ENCODE measurements at regions not wholly inside any gene's neighbourhood (a gene's known extent, or its start where the extent isn't known, plus 50 kb on each side); places are given as distances from the start of the nearest gene placed in this dataset.

GRCh38 chr15:96553451-96553850 is 223.0 kb downstream of the NR2F2 start:
- Histone ChIP-seq H3K4me3 (ENCODE audit: low read depth, low read length) (no peak overlapping the region), H3K9me3 (ENCODE audit: control insufficient read depth, insufficient read depth, low read depth, low read length) (no peaks in the 10 kb centered on the region), H3K27ac (ENCODE audit: extremely low read depth, low read depth, low read length) (no peak overlapping the region), H3K4me1 (ENCODE audit: control insufficient read depth, insufficient read depth, low read length) (0 out of 2 replicates have a peak, but pooled peaks cover 2% of the 10 kb centered on the region), H3K36me3 (ENCODE audit: control insufficient read depth in 2 of 2, insufficient read depth in 1 of 2, low read length in 2 of 2) (no peaks in the 10 kb centered on the region)
- TF ChIP-seq ZNF169 (tag by site-specific recombination; IDR thresholded peaks at IDR 0.05) (no peak), ZNF837 (tag by site-specific recombination; IDR thresholded peaks at IDR 0.05) (no peak), ZNF561 (tag by site-specific recombination; IDR thresholded peaks at IDR 0.05; ENCODE audit: borderline replicate concordance) (no peak), ZSCAN5A (tag by site-specific recombination; IDR thresholded peaks at IDR 0.05) (no peak), ZNF366 (tag by site-specific recombination; conservative IDR thresholded peaks at IDR 0.05) (no peak), ZNF600 (tag by site-specific recombination; IDR thresholded peaks at IDR 0.05) (no peak), ATF2 (tag by site-specific recombination; IDR thresholded peaks at IDR 0.05; ENCODE audit: low read depth) (no peak), ZNF707 (tag by site-specific recombination; IDR thresholded peaks at IDR 0.05) (no peak), ZNF341 (tag by site-specific recombination; IDR thresholded peaks at IDR 0.05; ENCODE audit: low read depth) (no peak), ZNF37A (tag by site-specific recombination; IDR thresholded peaks at IDR 0.05) (no peak), ZNF623 (tag by site-specific recombination; IDR thresholded peaks at IDR 0.05) (no peak)
- TF ChIP-seq, protein P1, sequence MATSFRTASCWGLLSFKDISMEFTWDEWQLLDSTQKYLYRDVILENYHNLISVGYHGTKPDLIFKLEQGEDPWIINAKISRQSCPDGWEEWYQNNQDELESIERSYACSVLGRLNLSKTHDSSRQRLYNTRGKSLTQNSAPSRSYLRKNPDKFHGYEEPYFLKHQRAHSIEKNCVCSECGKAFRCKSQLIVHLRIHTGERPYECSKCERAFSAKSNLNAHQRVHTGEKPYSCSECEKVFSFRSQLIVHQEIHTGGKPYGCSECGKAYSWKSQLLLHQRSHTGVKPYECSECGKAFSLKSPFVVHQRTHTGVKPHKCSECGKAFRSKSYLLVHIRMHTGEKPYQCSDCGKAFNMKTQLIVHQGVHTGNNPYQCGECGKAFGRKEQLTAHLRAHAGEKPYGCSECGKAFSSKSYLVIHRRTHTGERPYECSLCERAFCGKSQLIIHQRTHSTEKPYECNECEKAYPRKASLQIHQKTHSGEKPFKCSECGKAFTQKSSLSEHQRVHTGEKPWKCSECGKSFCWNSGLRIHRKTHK (tag by site-specific recombination; IDR thresholded peaks at IDR 0.05), result no peak
- TF ChIP-seq, protein P2, sequence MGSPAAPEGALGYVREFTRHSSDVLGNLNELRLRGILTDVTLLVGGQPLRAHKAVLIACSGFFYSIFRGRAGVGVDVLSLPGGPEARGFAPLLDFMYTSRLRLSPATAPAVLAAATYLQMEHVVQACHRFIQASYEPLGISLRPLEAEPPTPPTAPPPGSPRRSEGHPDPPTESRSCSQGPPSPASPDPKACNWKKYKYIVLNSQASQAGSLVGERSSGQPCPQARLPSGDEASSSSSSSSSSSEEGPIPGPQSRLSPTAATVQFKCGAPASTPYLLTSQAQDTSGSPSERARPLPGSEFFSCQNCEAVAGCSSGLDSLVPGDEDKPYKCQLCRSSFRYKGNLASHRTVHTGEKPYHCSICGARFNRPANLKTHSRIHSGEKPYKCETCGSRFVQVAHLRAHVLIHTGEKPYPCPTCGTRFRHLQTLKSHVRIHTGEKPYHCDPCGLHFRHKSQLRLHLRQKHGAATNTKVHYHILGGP (tag by site-specific recombination; IDR thresholded peaks at IDR 0.05), result no peak
- TF ChIP-seq, protein P3, sequence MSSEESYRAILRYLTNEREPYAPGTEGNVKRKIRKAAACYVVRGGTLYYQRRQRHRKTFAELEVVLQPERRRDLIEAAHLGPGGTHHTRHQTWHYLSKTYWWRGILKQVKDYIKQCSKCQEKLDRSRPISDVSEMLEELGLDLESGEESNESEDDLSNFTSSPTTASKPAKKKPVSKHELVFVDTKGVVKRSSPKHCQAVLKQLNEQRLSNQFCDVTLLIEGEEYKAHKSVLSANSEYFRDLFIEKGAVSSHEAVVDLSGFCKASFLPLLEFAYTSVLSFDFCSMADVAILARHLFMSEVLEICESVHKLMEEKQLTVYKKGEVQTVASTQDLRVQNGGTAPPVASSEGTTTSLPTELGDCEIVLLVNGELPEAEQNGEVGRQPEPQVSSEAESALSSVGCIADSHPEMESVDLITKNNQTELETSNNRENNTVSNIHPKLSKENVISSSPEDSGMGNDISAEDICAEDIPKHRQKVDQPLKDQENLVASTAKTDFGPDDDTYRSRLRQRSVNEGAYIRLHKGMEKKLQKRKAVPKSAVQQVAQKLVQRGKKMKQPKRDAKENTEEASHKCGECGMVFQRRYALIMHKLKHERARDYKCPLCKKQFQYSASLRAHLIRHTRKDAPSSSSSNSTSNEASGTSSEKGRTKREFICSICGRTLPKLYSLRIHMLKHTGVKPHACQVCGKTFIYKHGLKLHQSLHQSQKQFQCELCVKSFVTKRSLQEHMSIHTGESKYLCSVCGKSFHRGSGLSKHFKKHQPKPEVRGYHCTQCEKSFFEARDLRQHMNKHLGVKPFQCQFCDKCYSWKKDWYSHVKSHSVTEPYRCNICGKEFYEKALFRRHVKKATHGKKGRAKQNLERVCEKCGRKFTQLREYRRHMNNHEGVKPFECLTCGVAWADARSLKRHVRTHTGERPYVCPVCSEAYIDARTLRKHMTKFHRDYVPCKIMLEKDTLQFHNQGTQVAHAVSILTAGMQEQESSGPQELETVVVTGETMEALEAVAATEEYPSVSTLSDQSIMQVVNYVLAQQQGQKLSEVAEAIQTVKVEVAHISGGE (tag by site-specific recombination; conservative IDR thresholded peaks at IDR 0.05; ENCODE audit: low read depth), result no peak
- ChIA-PET CTCF (interaction anchor here (0.6 kb wide), 1 partner anchor 1971 kb away, joined by 3 read pairs; no protein-coding TSS in a partner anchor), POLR2A (no interaction called here)

GRCh38 chr15:96553931-96554330 is 223.4 kb downstream of the NR2F2 start:
- no peak overlapping the region for H3K4me3 ChIP-seq (ENCODE audit: low read depth, low read length)
- H3K27ac ChIP-seq (ENCODE audit: extremely low read depth, low read depth, low read length), result no peak overlapping the region
- 0 out of 2 replicates have a peak, but pooled peaks cover 2% of the 10 kb centered on the region for H3K4me1 ChIP-seq (ENCODE audit: control insufficient read depth, insufficient read depth, low read length)
- H3K9me3 ChIP-seq (ENCODE audit: control insufficient read depth, insufficient read depth, low read depth, low read length), result no peaks in the 10 kb centered on the region
- CTCF ChIA-PET, result interaction anchor here (0.6 kb wide), 2 partner anchors 197 to 1971 kb away, joined by 3 to 4 read pairs; no protein-coding TSS in a partner anchor
- H3K36me3 ChIP-seq (ENCODE audit: control insufficient read depth in 2 of 2, insufficient read depth in 1 of 2, low read length in 2 of 2), result no peaks in the 10 kb centered on the region
- POLR2A ChIA-PET, result no interaction called here
- TF ChIP-seq ZNF391 (tag by site-specific recombination; IDR thresholded peaks at IDR 0.05; ENCODE audit: borderline replicate concordance, low read depth), result no peak
- TF ChIP-seq ZNF132 (tag by site-specific recombination; IDR thresholded peaks at IDR 0.05; ENCODE audit: borderline replicate concordance), result no peak
- TF ChIP-seq MEIS1 (CRISPR knock-in tag; IDR thresholded peaks at IDR 0.05; ENCODE audit: borderline replicate concordance), result no peak
- no peak for TF ChIP-seq ZNF404 (tag by site-specific recombination; IDR thresholded peaks at IDR 0.05)
- no peak for TF ChIP-seq ZNF529 (tag by site-specific recombination; IDR thresholded peaks at IDR 0.05; ENCODE audit: insufficient replicate concordance)
- TF ChIP-seq, protein P4, sequence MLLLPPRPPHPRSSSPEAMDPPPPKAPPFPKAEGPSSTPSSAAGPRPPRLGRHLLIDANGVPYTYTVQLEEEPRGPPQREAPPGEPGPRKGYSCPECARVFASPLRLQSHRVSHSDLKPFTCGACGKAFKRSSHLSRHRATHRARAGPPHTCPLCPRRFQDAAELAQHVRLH (tag by site-specific recombination; IDR thresholded peaks at IDR 0.05), result no peak
- TF ChIP-seq ZNF639 (tag by site-specific recombination; IDR thresholded peaks at IDR 0.05), result no peak
- no peak for TF ChIP-seq PATZ1 (tag by site-specific recombination; IDR thresholded peaks at IDR 0.05)

All from HEK293 (cell line).